Neural cell (in vitro differentiated cells): ENCODE measurements at regions not wholly inside any gene's neighbourhood (a gene's known extent, or its start where the extent isn't known, plus 50 kb on each side); places are given as distances from the start of the nearest gene placed in this dataset.

Experiments used
- H2AFZ ChIP-seq: fragments of 200-600, 300-800 bp; sonication (generic), shearing (Covaris generic); 2 replicates; pipeline ENCODE4 v1.6.0; 2014; ENCODE audit warnings: low read depth, mild to moderate bottlenecking, antibody characterized with exemption, low read length, moderate library complexity
- H3F3A ChIP-seq: fragments of 200-600 bp; shearing (Covaris generic); 2 replicates; pipeline ENCODE4 v1.6.1; 2016; ENCODE audit warnings: mild to moderate bottlenecking, moderate library complexity, mixed read lengths, antibody characterized with exemption, low read length; ENCODE audit not compliant: insufficient read depth, poor library complexity, severe bottlenecking
- H3K27ac ChIP-seq: fragments of 200-600, 300-800 bp; sonication (generic), shearing (Covaris generic); 2 replicates; pipeline ENCODE4 v1.5.1; 2014; ENCODE audit warnings: mild to moderate bottlenecking, low read length, moderate library complexity
- H3K27me3 ChIP-seq: fragments of 300-800, 200-600 bp; sonication (generic), shearing (Covaris generic); 2 replicates; pipeline ENCODE4 v1.6.0; 2014; ENCODE audit warnings: mild to moderate bottlenecking, low read depth, low read length, moderate library complexity; ENCODE audit not compliant: insufficient read depth
- H3K36me3 ChIP-seq: fragments of 300-800, 200-600 bp; sonication (generic), shearing (Covaris generic); 2 replicates; pipeline ENCODE4 v1.5.1; 2014; ENCODE audit warnings: mild to moderate bottlenecking, antibody characterized with exemption, low read length, moderate library complexity; ENCODE audit not compliant: insufficient read depth
- H3K4me2 ChIP-seq: fragments of 300-800, 200-600 bp; sonication (generic), shearing (Covaris generic); 2 replicates; pipeline ENCODE4 v1.6.0; 2014; ENCODE audit warnings: mild to moderate bottlenecking, low read length
- H3K4me3 ChIP-seq: fragments of 300-800, 200-600 bp; sonication (generic), shearing (Covaris generic); 2 replicates; pipeline ENCODE4 v1.5.1; 2014; ENCODE audit warnings: mild to moderate bottlenecking, low read length, moderate library complexity
- H3K79me2 ChIP-seq: fragments of 200-600 bp; shearing (Covaris generic); replicated peaks from 2 replicates; pipeline ENCODE4 v1.6.0; 2014; ENCODE audit warnings: mild to moderate bottlenecking, low read length, moderate library complexity; ENCODE audit not compliant: insufficient read depth
- H3K9ac ChIP-seq: fragments of 300-800, 200-600 bp; sonication (generic), shearing (Covaris generic); 2 replicates; pipeline ENCODE4 v1.6.1; 2016; ENCODE audit warnings: mild to moderate bottlenecking, low read length, mixed read lengths
- H3K9me2 ChIP-seq: fragments of 200-600 bp; shearing (Covaris generic); 2 replicates; pipeline ENCODE4 v1.6.1; 2016; ENCODE audit warnings: mild to moderate bottlenecking, low read length, mixed read lengths; ENCODE audit not compliant: insufficient read depth
- H3K9me3 ChIP-seq: fragments of 200-600, 300-800 bp; sonication (generic), shearing (Covaris generic); 2 replicates; pipeline ENCODE4 v1.6.1; 2016; ENCODE audit warnings: mild to moderate bottlenecking, mixed run types, low read length, moderate library complexity, mixed read lengths
- H4K20me1 ChIP-seq: fragments of 200-600 bp; shearing (Covaris generic); 2 replicates; pipeline ENCODE4 v1.6.1; 2016; ENCODE audit warnings: mild to moderate bottlenecking, mixed run types; ENCODE audit not compliant: insufficient read depth
- EP300 ChIP-seq: fragments of 450-650 bp; conservative IDR thresholded peaks from 2 replicates; pipeline ENCODE4 v1.6.1; 2014; ENCODE audit warnings: antibody characterized with exemption, mild to moderate bottlenecking, moderate library complexity; ENCODE audit not compliant: poor library complexity, severe bottlenecking
- EZH2 ChIP-seq: fragments of 200-600, 300-800 bp; shearing (Covaris generic), sonication (generic); IDR thresholded peaks from 2 replicates; pipeline ENCODE4 v1.6.1; 2014; ENCODE audit warnings: antibody characterized with exemption, low read length, borderline replicate concordance, mild to moderate bottlenecking; ENCODE audit not compliant: insufficient read depth, poor library complexity, severe bottlenecking
- MXI1 ChIP-seq: fragments of 450-650 bp; conservative IDR thresholded peaks from 2 replicates; pipeline ENCODE4 v1.6.1; 2014; ENCODE audit warnings: antibody characterized with exemption, mild to moderate bottlenecking; ENCODE audit not compliant: poor library complexity, severe bottlenecking
- POLR2AphosphoS5 ChIP-seq: IDR thresholded peaks from 2 replicates; pipeline ENCODE4 v1.6.1; 2012
- RAD21 ChIP-seq: fragments of 450-650 bp; conservative IDR thresholded peaks from 2 replicates; pipeline ENCODE4 v1.6.1; 2014; ENCODE audit warnings: antibody characterized with exemption, mild to moderate bottlenecking, moderate library complexity
- SMC3 ChIP-seq: fragments of 450-650 bp; conservative IDR thresholded peaks from 2 replicates; pipeline ENCODE4 v1.6.1; 2014; ENCODE audit warnings: antibody characterized with exemption, mild to moderate bottlenecking, moderate library complexity; ENCODE audit not compliant: poor library complexity
- TAF1 ChIP-seq: IDR thresholded peaks from 2 replicates; pipeline ENCODE4 v1.6.1; 2012; ENCODE audit warnings: low read depth
- TF ChIP-seq, protein P1 (sequence below): fragments of 450-650 bp; IDR thresholded peaks from 2 replicates; pipeline ENCODE4 v1.5.1; 2014; ENCODE audit warnings: antibody characterized with exemption, mild to moderate bottlenecking, moderate library complexity; ENCODE audit not compliant: poor library complexity, severe bottlenecking
- TF ChIP-seq, protein P2 (sequence below): IDR thresholded peaks from 2 replicates; pipeline ENCODE4 v1.6.1; 2012; ENCODE audit warnings: borderline replicate concordance

DNA sequence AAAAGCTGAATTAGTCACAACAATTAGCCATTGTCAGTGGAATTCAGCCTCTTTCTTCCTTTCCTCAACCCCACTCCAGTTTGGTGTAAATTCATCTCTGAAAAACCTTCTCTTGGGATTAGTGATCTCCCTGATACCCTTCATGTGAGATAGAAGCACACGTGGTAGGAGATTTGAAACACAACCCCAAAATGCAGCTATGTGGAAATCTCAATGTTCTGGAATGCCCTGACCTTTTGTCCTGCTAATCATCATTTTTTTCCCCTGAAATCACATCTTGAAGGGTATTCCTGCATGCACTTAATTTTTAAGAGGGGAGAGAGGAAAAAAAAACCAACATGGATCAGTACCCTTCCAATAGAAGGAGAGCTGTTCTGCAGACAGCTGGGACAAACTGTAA is 612.6 kb downstream of the EBF1 start:
- no peak overlapping the region for H2AFZ ChIP-seq
- peak overlapping the region; percentile 37 for H3K27ac ChIP-seq
- no peaks in the 10 kb centered on the region for H3K36me3 ChIP-seq
- no peaks in the 10 kb centered on the region for H3K27me3 ChIP-seq
- no peaks in the 10 kb centered on the region for H4K20me1 ChIP-seq
- H3K4me2 ChIP-seq, result no peak overlapping the region
- no peaks in the 10 kb centered on the region for H3K9me3 ChIP-seq
- no peaks in the 10 kb centered on the region for H3F3A ChIP-seq
- no peak overlapping the region for H3K4me3 ChIP-seq
- no peak overlapping the region for H3K9ac ChIP-seq
- TF ChIP-seq EP300 (no peak), MXI1 (no peak), POLR2AphosphoS5 (no peak), TAF1 (no peak), RAD21 (no peak), SMC3 (no peak), EZH2 (no peak)
- TF ChIP-seq, protein P1, sequence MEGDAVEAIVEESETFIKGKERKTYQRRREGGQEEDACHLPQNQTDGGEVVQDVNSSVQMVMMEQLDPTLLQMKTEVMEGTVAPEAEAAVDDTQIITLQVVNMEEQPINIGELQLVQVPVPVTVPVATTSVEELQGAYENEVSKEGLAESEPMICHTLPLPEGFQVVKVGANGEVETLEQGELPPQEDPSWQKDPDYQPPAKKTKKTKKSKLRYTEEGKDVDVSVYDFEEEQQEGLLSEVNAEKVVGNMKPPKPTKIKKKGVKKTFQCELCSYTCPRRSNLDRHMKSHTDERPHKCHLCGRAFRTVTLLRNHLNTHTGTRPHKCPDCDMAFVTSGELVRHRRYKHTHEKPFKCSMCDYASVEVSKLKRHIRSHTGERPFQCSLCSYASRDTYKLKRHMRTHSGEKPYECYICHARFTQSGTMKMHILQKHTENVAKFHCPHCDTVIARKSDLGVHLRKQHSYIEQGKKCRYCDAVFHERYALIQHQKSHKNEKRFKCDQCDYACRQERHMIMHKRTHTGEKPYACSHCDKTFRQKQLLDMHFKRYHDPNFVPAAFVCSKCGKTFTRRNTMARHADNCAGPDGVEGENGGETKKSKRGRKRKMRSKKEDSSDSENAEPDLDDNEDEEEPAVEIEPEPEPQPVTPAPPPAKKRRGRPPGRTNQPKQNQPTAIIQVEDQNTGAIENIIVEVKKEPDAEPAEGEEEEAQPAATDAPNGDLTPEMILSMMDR, result no peak
- TF ChIP-seq, protein P2, sequence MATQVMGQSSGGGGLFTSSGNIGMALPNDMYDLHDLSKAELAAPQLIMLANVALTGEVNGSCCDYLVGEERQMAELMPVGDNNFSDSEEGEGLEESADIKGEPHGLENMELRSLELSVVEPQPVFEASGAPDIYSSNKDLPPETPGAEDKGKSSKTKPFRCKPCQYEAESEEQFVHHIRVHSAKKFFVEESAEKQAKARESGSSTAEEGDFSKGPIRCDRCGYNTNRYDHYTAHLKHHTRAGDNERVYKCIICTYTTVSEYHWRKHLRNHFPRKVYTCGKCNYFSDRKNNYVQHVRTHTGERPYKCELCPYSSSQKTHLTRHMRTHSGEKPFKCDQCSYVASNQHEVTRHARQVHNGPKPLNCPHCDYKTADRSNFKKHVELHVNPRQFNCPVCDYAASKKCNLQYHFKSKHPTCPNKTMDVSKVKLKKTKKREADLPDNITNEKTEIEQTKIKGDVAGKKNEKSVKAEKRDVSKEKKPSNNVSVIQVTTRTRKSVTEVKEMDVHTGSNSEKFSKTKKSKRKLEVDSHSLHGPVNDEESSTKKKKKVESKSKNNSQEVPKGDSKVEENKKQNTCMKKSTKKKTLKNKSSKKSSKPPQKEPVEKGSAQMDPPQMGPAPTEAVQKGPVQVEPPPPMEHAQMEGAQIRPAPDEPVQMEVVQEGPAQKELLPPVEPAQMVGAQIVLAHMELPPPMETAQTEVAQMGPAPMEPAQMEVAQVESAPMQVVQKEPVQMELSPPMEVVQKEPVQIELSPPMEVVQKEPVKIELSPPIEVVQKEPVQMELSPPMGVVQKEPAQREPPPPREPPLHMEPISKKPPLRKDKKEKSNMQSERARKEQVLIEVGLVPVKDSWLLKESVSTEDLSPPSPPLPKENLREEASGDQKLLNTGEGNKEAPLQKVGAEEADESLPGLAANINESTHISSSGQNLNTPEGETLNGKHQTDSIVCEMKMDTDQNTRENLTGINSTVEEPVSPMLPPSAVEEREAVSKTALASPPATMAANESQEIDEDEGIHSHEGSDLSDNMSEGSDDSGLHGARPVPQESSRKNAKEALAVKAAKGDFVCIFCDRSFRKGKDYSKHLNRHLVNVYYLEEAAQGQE, result no peak
- no peaks in the 10 kb centered on the region for H3K9me2 ChIP-seq
- H3K79me2 ChIP-seq, result no peaks in the 10 kb centered on the region

DNA sequence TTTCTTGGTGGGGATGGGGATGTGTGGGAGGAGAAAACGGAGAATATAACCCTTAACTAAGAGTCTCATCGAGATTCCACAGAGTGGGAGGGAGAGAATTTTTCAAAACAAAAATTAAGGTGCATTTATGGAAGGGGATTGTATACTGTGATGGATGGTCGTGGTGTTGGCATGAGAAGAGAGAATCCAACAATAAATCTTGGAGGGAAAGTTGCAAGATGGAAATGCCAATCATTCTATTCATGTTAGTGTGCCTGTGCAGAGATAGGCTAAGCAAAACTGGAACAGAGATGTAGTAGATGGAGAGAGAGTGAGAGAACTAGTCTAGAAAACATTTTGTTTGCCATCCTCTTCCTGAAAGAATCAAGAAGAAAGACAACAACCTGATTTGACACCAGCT is 613.1 kb downstream of the EBF1 start:
- no peaks in the 10 kb centered on the region for H3K79me2 ChIP-seq
- H3K9me3 ChIP-seq, result no peaks in the 10 kb centered on the region
- H4K20me1 ChIP-seq, result no peaks in the 10 kb centered on the region
- H3K27ac ChIP-seq, result peak overlapping the region; percentile 37
- H3K4me3 ChIP-seq, result no peak overlapping the region
- H3K9me2 ChIP-seq, result no peaks in the 10 kb centered on the region
- no peak overlapping the region for H3K9ac ChIP-seq
- no peaks in the 10 kb centered on the region for H3F3A ChIP-seq
- H3K4me2 ChIP-seq, result no peak overlapping the region
- H2AFZ ChIP-seq, result no peak overlapping the region
- no peak for TF ChIP-seq POLR2AphosphoS5
- TF ChIP-seq TAF1, result no peak
- no peaks in the 10 kb centered on the region for H3K36me3 ChIP-seq
- no peaks in the 10 kb centered on the region for H3K27me3 ChIP-seq

DNA sequence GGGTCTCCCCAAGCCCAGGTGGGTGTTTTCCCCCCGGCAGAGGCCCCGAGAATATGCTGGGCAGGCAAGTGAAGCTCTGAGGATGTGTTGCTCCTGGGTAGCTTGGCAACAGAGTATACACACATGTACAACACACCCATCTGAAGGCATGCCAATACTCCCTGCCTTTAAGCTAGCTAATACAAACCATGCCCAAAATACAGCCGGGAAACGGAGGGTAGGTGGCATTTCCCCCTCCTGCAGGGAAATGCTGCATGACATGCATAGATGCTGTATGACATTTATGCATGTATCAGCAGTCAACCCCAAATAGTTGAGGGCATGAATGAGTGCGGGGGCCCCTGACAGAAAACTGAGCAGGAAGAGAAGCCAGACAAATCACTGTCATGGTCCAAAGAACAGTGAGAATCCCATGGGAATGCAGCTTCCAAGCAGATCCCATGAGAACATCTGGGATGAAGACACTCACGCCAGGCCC is 614.1 kb downstream of the EBF1 start:
- Histone ChIP-seq H3K9me2 (no peaks in the 10 kb centered on the region), H3K27ac (peak overlapping the region; percentile 69), H3K36me3 (no peaks in the 10 kb centered on the region), H3K9me3 (no peaks in the 10 kb centered on the region), H3K4me3 (no peak overlapping the region), H4K20me1 (no peaks in the 10 kb centered on the region), H3K27me3 (no peaks in the 10 kb centered on the region), H3K9ac (peak overlapping the region; percentile 17), H2AFZ (no peak overlapping the region), H3K79me2 (no peaks in the 10 kb centered on the region), H3K4me2 (no peak overlapping the region), H3F3A (no peaks in the 10 kb centered on the region)
- TF ChIP-seq, protein P2, result peak; percentile 2
- no peak for TF ChIP-seq SMC3
